Keratinocyte (primary cell): ENCODE measurements at regions not wholly inside any gene's neighbourhood (a gene's known extent, or its start where the extent isn't known, plus 50 kb on each side); places are given as distances from the start of the nearest gene placed in this dataset.

Experiments
- DNase-seq: peaks from one replicate; pipeline ENCODE4 v3.0.0-alpha.2; 2011; ENCODE audit warnings: low read depth, missing footprints, low spot score
- FAIRE-seq: peaks from 2 replicates; lab custom pipeline; 2011; peaks lifted over from hg19 to GRCh38; lab: Jason Lieb, UNC
- H2AFZ ChIP-seq: 2 replicates; pipeline ENCODE4 v1.6.0; 2012; ENCODE audit warnings: low read length, control low read depth, inconsistent platforms; ENCODE audit not compliant: control insufficient read depth
- H3K27ac ChIP-seq: 2 replicates; pipeline ENCODE4 v1.5.1; 2011; ENCODE audit warnings: low read length; ENCODE audit not compliant: control insufficient read depth, insufficient read depth
- H3K27me3 ChIP-seq: 3 replicates; pipeline ENCODE4 v1.6.0; 2011; ENCODE audit warnings: low read length; ENCODE audit not compliant: control insufficient read depth, insufficient read depth; ENCODE audit errors: extremely low read depth
- H3K36me3 ChIP-seq, 2 experiments: 2 replicates in 1 of 2; 3 replicates in 1 of 2; pipeline ENCODE4 v1.5.1; 2011; ENCODE audit warnings: low read length in 2 of 2, mild to moderate bottlenecking in 1 of 2; ENCODE audit not compliant: control insufficient read depth in 2 of 2, insufficient read depth in 2 of 2; ENCODE audit errors: extremely low read depth in 1 of 2
- H3K4me1 ChIP-seq: 3 replicates; pipeline ENCODE4 v1.5.1; 2011; ENCODE audit warnings: low read length; ENCODE audit not compliant: control insufficient read depth, insufficient read depth; ENCODE audit errors: extremely low read depth
- H3K4me2 ChIP-seq: 3 replicates; pipeline ENCODE4 v1.6.0; 2011; ENCODE audit warnings: low read depth, low read length; ENCODE audit not compliant: control insufficient read depth, insufficient read depth; ENCODE audit errors: extremely low read depth
- H3K4me3 ChIP-seq, 3 experiments: fragments of 200-600 bp in 1 of 3; sonication (generic) in 1 of 3; 2 replicates in 2 of 3; 3 replicates in 1 of 3; pipeline ENCODE4 v1.5.1; 2011 to 2016; ENCODE audit warnings: low read length in 3 of 3, mild to moderate bottlenecking in 3 of 3, control low read depth in 2 of 3, inconsistent platforms in 1 of 3, low read depth in 1 of 3, mixed read lengths in 1 of 3, mixed run types in 1 of 3, moderate library complexity in 1 of 3; ENCODE audit not compliant: control insufficient read depth in 2 of 3, insufficient read depth in 2 of 3; ENCODE audit errors: extremely low read depth in 1 of 3
- H3K79me2 ChIP-seq: 2 replicates; pipeline ENCODE4 v1.6.0; 2012; ENCODE audit warnings: low read length; ENCODE audit not compliant: control insufficient read depth, insufficient read depth
- H3K9ac ChIP-seq: 3 replicates; pipeline ENCODE4 v1.6.0; 2011; ENCODE audit warnings: low read length; ENCODE audit not compliant: control insufficient read depth, insufficient read depth; ENCODE audit errors: extremely low read depth
- H3K9me1 ChIP-seq: 3 replicates; pipeline ENCODE4 v1.6.0; 2011; ENCODE audit warnings: low read length; ENCODE audit not compliant: control insufficient read depth, insufficient read depth; ENCODE audit errors: extremely low read depth
- H3K9me3 ChIP-seq: 2 replicates; pipeline ENCODE4 v1.5.1; 2012; ENCODE audit warnings: low read depth, low read length; ENCODE audit not compliant: control insufficient read depth
- H4K20me1 ChIP-seq: 3 replicates; pipeline ENCODE4 v1.6.0; 2011; ENCODE audit warnings: low read length; ENCODE audit not compliant: control insufficient read depth, insufficient read depth; ENCODE audit errors: extremely low read depth
- CTCF ChIP-seq, 3 experiments: IDR thresholded peaks in 1 of 3; conservative IDR thresholded peaks in 1 of 3; optimal IDR thresholded peaks in 1 of 3; 2 replicates in 2 of 3; 3 replicates in 1 of 3; pipeline versions ENCODE3 to v1.5.1; 2011; ENCODE audit warnings: low read length in 3 of 3, mild to moderate bottlenecking in 3 of 3, moderate library complexity in 2 of 3, control low read depth in 1 of 3, inconsistent platforms in 1 of 3; ENCODE audit not compliant: insufficient read depth in 2 of 3; ENCODE audit errors: extremely low read depth in 1 of 3
- EZH2 ChIP-seq: IDR thresholded peaks from one replicate; pipeline ENCODE4 v1.6.1; 2012; ENCODE audit warnings: inconsistent platforms, mild to moderate bottlenecking, low read length, moderate library complexity
- dilution Hi-C: fragments of 300-500 bp; cut with MboI; formaldehyde crosslinking; loops from one replicate; pipeline ENCODE4 v1.7.0; 2020; ENCODE audit warnings: low sequenced_read_pairs; ENCODE audit not compliant: extremely low pct_ligation_motif_present

- Histone ChIP-seq H3K27ac (no peak overlapping the region), H3K27me3 (no peaks in the 10 kb centered on the region), H3K4me3 (no peak overlapping the region), H3K79me2 (no peaks in the 10 kb centered on the region), H3K9me3 (no peaks in the 10 kb centered on the region), H3K36me3 (no peaks in the 10 kb centered on the region), H4K20me1 (no peaks in the 10 kb centered on the region), H3K9ac (no peak overlapping the region), H3K4me1 (no peaks in the 10 kb centered on the region), H3K4me2 (no peak overlapping the region), H2AFZ (no peak overlapping the region), H3K9me1 (no peaks in the 10 kb centered on the region)
- TF ChIP-seq CTCF (optimal IDR thresholded peaks at IDR 0.05 in 1 of 3, IDR thresholded peaks at IDR 0.05 in 1 of 3, conservative IDR thresholded peaks at IDR 0.05 in 1 of 3; ENCODE audit: extremely low read depth in 1 of 3, insufficient read depth in 2 of 3, low read length in 3 of 3) (no peak), EZH2 (no peak)
- DNase-seq (no peak), FAIRE-seq (no peak)
- dilution Hi-C loops = no loop called here
Observed at GRCh38 chr2:118639371-118639770, 208.1 kb downstream of the EN1 start.

GRCh38 chr2:118638453-118638852 is 209.0 kb downstream of the EN1 start:
- H3K4me1 ChIP-seq = no peaks in the 10 kb centered on the region
- no peaks in the 10 kb centered on the region for H4K20me1 ChIP-seq
- H3K27me3 ChIP-seq = no peaks in the 10 kb centered on the region
- H3K9ac ChIP-seq = no peak overlapping the region
- H3K79me2 ChIP-seq = no peaks in the 10 kb centered on the region
- H3K27ac ChIP-seq = no peak overlapping the region
- H3K9me3 ChIP-seq = no peaks in the 10 kb centered on the region
- no peaks in the 10 kb centered on the region for H3K9me1 ChIP-seq
- dilution Hi-C loops = no loop called here
- no peak overlapping the region for H2AFZ ChIP-seq
- FAIRE-seq (no peak), DNase-seq (no peak)
- H3K4me2 ChIP-seq = no peak overlapping the region
- no peaks in the 10 kb centered on the region for H3K36me3 ChIP-seq
- TF ChIP-seq CTCF (optimal IDR thresholded peaks at IDR 0.05 in 1 of 3, IDR thresholded peaks at IDR 0.05 in 1 of 3, conservative IDR thresholded peaks at IDR 0.05 in 1 of 3; ENCODE audit: extremely low read depth in 1 of 3, insufficient read depth in 2 of 3, low read length in 3 of 3) = no peak
- no peak for TF ChIP-seq EZH2
- no peak overlapping the region for H3K4me3 ChIP-seq
